Fibroblast of lung (primary cell): ENCODE measurements at regions not wholly inside any gene's neighbourhood (a gene's known extent, or its start where the extent isn't known, plus 50 kb on each side); places are given as distances from the start of the nearest gene placed in this dataset.

Experiments
- DNase-seq, 2 donors: peaks; one replicate each; pipeline versions ENCODE4 v3.0.0 to v3.0.0-alpha.2; 2010; ENCODE audit warnings: low read depth in 2 of 2
- H2AFZ ChIP-seq: 2 replicates; pipeline ENCODE4 v1.5.1; 2012; ENCODE audit warnings: low read length, control low read depth, inconsistent platforms
- H3K27ac ChIP-seq: 2 replicates; pipeline ENCODE4 v1.5.1; 2011; ENCODE audit warnings: low read length, control low read depth; ENCODE audit not compliant: insufficient read depth
- H3K27me3 ChIP-seq: 2 replicates; pipeline ENCODE4 v1.5.1; 2011; ENCODE audit warnings: mild to moderate bottlenecking, low read length; ENCODE audit not compliant: control insufficient read depth, insufficient read depth
- H3K36me3 ChIP-seq: 2 replicates; pipeline ENCODE4 v1.5.1; 2011; ENCODE audit warnings: low read length; ENCODE audit not compliant: control insufficient read depth, insufficient read depth
- H3K4me1 ChIP-seq: 2 replicates; pipeline ENCODE4 v1.5.1; 2011; ENCODE audit warnings: low read length; ENCODE audit not compliant: control insufficient read depth, insufficient read depth; ENCODE audit errors: extremely low read depth
- H3K4me2 ChIP-seq: 2 replicates; pipeline ENCODE4 v1.5.1; 2011; ENCODE audit warnings: low read length, control low read depth; ENCODE audit not compliant: insufficient read depth; ENCODE audit errors: extremely low read depth
- H3K4me3 ChIP-seq, 4 experiments: fragments of 200-600 bp in 1 of 4; sonication (generic) in 1 of 4; replicated peaks in 1 of 4; 2 replicates each; pipeline ENCODE4 v1.5.1; 2011 to 2016; ENCODE audit warnings: low read length in 4 of 4, low read depth in 3 of 4, mild to moderate bottlenecking in 3 of 4, control low read depth in 2 of 4, inconsistent platforms in 1 of 4, mixed read lengths in 1 of 4; ENCODE audit not compliant: insufficient read depth in 1 of 4; ENCODE audit errors: control extremely low read depth in 1 of 4
- H3K79me2 ChIP-seq: 2 replicates; pipeline ENCODE4 v1.5.1; 2012; ENCODE audit warnings: mild to moderate bottlenecking, low read length, inconsistent platforms; ENCODE audit not compliant: control insufficient read depth, insufficient read depth
- H3K9ac ChIP-seq: 2 replicates; pipeline ENCODE4 v1.5.1; 2011; ENCODE audit warnings: mild to moderate bottlenecking, low read length, control low read depth; ENCODE audit not compliant: insufficient read depth
- H3K9me3 ChIP-seq: 2 replicates; pipeline ENCODE4 v1.5.1; 2012; ENCODE audit warnings: low read depth, low read length; ENCODE audit not compliant: control insufficient read depth, insufficient read depth
- H4K20me1 ChIP-seq: 2 replicates; pipeline ENCODE4 v1.5.1; 2011; ENCODE audit warnings: low read length; ENCODE audit not compliant: control insufficient read depth, insufficient read depth; ENCODE audit errors: extremely low read depth
- EZH2 ChIP-seq: IDR thresholded peaks from 2 replicates; pipeline ENCODE4 v1.5.1; 2012; ENCODE audit warnings: low read length, control low read depth, mild to moderate bottlenecking; ENCODE audit errors: missing control alignments
- TF ChIP-seq, protein P1 (sequence below), 2 donors: IDR thresholded peaks in 1 of 2; conservative IDR thresholded peaks in 1 of 2; 1 replicate in 1 of 2; 2 replicates in 1 of 2; pipeline ENCODE4 v1.5.1; 2011 to 2012; ENCODE audit warnings: low read length in 2 of 2, control low read depth in 1 of 2, inconsistent platforms in 1 of 2, low read depth in 1 of 2, mild to moderate bottlenecking in 1 of 2

DNA sequence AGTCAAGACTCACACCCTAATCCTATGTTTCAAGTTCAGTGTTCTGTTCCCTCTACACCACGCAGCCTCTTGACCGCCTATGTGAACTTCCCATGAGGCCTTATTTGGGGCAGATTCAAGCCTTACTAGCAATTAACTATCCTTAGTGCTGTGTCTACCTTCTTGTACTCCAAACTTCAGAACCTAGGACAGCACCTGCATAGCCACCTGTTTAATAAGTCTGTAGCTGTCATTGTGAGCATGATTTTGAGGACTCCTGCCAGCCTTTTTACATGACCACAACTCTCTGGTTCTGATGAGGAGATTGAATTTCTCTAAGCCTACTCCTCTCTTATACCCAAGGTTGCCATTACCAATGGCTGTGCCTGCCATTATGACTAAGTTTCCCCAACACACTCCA lies 50.8 kb upstream of the PCSK1 start:
- H3K36me3 ChIP-seq, result no peaks in the 10 kb centered on the region
- no peak overlapping the region for H3K4me2 ChIP-seq
- no peaks in the 10 kb centered on the region for H3K9me3 ChIP-seq
- DNase-seq, result peak; percentile 53 to 58
- H3K4me1 ChIP-seq, result no peaks in the 10 kb centered on the region
- H3K9ac ChIP-seq, result no peak overlapping the region
- no peaks in the 10 kb centered on the region for H4K20me1 ChIP-seq
- H2AFZ ChIP-seq, result no peak overlapping the region
- TF ChIP-seq EZH2, result no peak
- TF ChIP-seq, protein P1, sequence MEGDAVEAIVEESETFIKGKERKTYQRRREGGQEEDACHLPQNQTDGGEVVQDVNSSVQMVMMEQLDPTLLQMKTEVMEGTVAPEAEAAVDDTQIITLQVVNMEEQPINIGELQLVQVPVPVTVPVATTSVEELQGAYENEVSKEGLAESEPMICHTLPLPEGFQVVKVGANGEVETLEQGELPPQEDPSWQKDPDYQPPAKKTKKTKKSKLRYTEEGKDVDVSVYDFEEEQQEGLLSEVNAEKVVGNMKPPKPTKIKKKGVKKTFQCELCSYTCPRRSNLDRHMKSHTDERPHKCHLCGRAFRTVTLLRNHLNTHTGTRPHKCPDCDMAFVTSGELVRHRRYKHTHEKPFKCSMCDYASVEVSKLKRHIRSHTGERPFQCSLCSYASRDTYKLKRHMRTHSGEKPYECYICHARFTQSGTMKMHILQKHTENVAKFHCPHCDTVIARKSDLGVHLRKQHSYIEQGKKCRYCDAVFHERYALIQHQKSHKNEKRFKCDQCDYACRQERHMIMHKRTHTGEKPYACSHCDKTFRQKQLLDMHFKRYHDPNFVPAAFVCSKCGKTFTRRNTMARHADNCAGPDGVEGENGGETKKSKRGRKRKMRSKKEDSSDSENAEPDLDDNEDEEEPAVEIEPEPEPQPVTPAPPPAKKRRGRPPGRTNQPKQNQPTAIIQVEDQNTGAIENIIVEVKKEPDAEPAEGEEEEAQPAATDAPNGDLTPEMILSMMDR (conservative IDR thresholded peaks at IDR 0.05 in 1 of 2, IDR thresholded peaks at IDR 0.05 in 1 of 2; ENCODE audit: low read depth in 1 of 2, low read length in 2 of 2), result no peak
- H3K27ac ChIP-seq, result no peak overlapping the region
- H3K4me3 ChIP-seq, result no peak overlapping the region
- no peaks in the 10 kb centered on the region for H3K27me3 ChIP-seq
- H3K79me2 ChIP-seq, result no peaks in the 10 kb centered on the region

DNA sequence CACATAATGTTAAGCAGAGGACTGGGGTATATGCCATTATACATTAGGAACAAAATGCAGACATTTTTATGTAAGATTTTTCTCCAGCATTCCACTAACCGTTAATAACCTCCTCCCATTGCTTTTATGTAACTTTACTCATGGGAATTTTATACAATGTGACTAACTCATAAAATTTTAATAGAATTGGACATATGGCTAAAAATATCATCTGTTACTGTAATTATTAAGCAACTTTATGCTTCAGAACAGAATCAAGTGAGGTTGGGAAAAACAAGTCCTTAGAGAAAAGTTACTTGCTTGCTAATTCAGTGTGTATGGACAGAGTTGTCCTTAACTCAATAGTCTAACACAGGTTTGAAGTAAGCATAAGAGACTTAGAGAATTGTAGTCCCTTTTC lies 54.8 kb upstream of the PCSK1 start:
- Histone ChIP-seq H3K4me1 (no peaks in the 10 kb centered on the region), H3K79me2 (no peaks in the 10 kb centered on the region), H3K9me3 (no peaks in the 10 kb centered on the region), H2AFZ (no peak overlapping the region), H3K27ac (no peak overlapping the region), H3K4me2 (no peak overlapping the region), H3K27me3 (no peaks in the 10 kb centered on the region), H3K4me3 (no peak overlapping the region), H4K20me1 (no peaks in the 10 kb centered on the region), H3K9ac (no peak overlapping the region), H3K36me3 (no peaks in the 10 kb centered on the region)
- TF ChIP-seq EZH2, result no peak
- TF ChIP-seq, protein P1 (conservative IDR thresholded peaks at IDR 0.05 in 1 of 2, IDR thresholded peaks at IDR 0.05 in 1 of 2; ENCODE audit: low read depth in 1 of 2, low read length in 2 of 2), result no peak
- DNase-seq, result no peak

DNA sequence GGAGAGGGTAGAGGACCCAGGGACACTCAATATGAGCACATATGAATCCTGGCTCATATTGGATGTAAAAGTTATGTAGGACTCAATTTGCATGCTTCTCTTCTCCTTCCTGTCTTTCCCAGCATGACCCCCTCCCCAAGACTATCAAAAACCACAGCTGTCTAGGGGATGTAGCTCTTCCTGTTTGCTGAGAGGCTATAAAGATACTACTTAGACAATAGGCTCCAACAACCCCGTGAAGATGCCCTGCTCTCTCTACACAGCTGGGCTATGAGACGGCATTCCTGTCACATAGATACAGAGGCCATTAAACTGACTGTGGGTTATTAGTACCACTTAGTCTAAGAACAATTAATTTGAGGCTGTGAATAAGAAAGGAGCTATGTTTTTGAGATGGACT lies 56.5 kb upstream of the PCSK1 start:
- TF ChIP-seq, protein P1 (conservative IDR thresholded peaks at IDR 0.05 in 1 of 2, IDR thresholded peaks at IDR 0.05 in 1 of 2; ENCODE audit: low read depth in 1 of 2, low read length in 2 of 2), result no peak
- TF ChIP-seq EZH2, result no peak
- DNase-seq, result no peak
- no peaks in the 10 kb centered on the region for H3K4me1 ChIP-seq

More for the DNA sequence above, 56.5 kb upstream of the PCSK1 start:
- H4K20me1 ChIP-seq, result no peaks in the 10 kb centered on the region
- no peaks in the 10 kb centered on the region for H3K79me2 ChIP-seq
- no peak overlapping the region for H3K4me3 ChIP-seq
- no peak overlapping the region for H3K9ac ChIP-seq
- no peaks in the 10 kb centered on the region for H3K36me3 ChIP-seq
- no peak overlapping the region for H2AFZ ChIP-seq
- no peaks in the 10 kb centered on the region for H3K9me3 ChIP-seq
- H3K27me3 ChIP-seq, result no peaks in the 10 kb centered on the region
- no peak overlapping the region for H3K4me2 ChIP-seq
- H3K27ac ChIP-seq, result no peak overlapping the region
